Hematopoietic multipotent progenitor cell (in vitro differentiated cells): ENCODE measurements at regions not wholly inside any gene's neighbourhood (a gene's known extent, or its start where the extent isn't known, plus 50 kb on each side); places are given as distances from the start of the nearest gene placed in this dataset.
"Not testable (repeated sequence)": the region's sequence is repeated elsewhere in the genome, so short reads cannot be mapped to it uniquely, and the experiment has no call there.

Experiments used
- DNase-seq, 3 donors: peaks; one replicate each; pipeline ENCODE4 v3.0.0-alpha.2; 2011 to 2015; ENCODE audit warnings: low read depth in 2 of 3, low spot score in 2 of 3

DNA sequence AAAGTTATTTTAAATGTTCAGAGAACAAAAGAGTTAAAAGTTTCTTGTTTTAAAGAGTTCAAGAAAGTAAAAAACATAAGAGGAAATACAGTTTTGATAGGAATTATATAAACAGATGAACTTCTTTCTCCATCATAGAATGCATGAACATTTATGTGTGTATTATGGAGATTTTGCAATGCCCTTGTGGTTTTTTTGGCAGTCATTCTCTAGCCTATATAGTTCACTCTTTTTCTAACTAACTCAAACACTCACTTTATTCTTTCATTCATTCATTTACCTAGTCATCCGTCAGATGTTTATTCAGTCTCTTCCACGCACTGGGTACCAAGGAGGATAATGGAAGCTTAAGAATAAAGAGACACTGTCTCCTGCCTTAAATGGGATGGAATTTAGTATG, 195.9 kb upstream of the VLDLR start:
- no peak for DNase-seq

DNA sequence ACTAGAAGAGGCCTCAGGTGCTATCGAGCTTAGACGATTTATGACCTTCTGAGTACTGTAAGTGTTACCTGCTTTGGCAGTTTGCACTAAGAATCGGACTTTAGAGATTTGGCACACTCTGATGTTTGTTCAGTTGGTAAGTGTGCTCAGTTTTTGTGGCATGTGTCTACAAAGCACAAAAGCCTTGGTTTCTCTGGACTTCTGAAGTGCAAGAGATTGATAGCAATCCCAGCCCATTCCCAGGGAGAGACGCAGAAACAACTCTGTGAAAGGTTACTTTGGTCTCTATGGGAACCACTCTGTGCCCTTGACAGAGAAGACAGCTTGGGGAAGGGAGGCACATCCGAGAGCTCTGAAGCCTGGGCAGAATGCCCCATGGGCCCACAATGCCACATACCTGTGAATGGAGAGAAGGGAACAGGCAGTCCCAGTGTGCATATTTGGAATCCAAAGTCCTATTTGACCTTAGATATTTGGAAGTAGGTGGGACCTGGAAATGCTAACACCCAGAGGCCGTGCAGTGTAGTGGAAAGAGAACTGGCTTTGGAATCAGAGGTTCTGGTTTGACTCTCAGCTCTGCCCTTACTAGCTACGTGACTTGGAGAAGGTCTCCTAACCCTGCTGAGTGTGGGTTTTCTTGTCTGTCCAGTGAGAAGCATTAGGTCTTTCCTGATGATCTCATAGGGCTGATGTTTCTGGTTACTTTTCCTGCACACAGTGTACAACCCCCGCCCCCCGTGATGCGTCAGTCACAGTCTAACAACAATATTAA, 194.3 kb upstream of the VLDLR start:
- no peak for DNase-seq

DNA sequence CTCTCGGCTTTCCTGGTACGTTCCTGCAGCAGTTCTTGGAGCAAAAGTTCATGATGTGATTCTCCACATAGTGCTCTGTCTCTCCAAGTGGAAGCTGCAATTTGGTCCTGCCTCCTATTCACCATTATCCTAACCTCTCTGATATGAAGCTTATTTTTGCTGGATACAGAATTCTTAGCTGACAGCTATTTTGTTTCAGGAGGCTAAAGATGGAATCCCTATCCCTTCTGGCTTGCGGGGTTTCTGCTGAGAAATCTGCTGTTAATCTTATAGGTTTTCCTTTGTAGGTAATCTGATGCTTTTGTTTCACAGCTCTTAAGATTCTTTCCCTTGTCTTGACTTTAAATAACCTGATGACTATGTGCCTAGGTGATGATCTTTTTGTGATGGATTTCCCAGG, 181.6 kb upstream of the VLDLR start:
- no peak for DNase-seq

DNA sequence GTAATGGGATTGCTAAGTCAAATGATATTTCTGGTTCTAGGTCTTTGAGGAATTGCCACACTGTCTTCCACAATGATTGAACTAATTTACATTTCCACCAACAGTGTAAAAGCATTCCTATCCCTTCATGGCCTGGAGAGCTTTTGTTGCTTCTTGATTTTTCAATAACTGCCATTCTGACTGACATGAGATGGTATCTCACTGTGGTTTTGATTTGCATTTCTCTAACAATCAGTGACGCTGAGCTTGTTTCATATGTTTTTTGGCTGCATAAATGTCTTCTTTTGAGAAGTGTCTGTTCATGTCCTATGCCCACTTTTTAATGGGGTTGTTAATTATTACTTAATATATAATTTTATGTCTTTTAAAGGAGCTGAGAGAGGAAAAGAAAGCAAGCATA, 177.7 kb upstream of the VLDLR start:
- DNase-seq = not testable (repeated sequence)

DNA sequence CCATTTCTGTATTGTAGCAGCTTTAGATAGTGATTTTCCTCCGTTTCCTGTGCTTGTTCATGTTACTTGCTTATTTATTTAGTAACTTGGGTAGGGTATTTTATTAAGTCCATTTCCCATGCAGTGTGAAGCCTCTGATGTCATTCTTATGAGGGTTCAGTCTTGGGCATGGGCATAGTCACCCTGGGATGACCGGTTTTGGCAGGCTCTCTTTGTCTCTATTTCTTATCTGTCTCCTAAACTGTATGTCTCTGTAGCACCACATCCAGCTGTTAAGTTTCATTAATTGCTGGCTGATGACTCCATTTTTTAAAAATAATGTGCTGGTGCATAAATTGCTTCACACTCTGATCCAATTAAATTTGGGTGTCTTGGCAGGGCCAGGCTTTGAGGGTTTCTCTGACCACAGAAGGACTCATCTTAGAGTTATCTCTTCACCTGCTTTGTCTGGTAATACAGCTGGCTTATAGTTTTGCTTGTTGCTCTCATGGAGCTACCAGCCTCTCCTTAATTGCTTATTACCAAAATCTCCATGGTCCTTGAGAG, 173.3 kb upstream of the VLDLR start:
- DNase-seq = no peak

DNA sequence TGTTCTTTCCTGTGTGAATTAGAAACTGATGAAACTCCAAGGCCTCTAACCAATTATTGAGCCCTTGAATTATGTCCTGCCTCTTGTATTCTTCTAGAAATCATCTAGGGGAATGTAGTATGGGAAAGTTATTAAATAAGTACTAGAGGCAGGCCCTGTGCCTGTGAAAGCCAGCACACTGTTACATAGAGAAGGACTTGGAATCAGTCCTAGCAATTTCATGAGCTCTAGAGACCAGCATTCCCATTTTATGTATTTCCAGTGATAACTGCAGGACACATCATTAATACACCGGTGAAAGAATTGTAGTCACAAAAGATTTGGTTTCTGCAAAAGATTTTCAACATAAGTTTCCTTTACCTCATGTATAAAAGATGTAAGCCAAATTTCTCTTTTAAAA, 168.5 kb upstream of the VLDLR start:
- no peak for DNase-seq

DNA sequence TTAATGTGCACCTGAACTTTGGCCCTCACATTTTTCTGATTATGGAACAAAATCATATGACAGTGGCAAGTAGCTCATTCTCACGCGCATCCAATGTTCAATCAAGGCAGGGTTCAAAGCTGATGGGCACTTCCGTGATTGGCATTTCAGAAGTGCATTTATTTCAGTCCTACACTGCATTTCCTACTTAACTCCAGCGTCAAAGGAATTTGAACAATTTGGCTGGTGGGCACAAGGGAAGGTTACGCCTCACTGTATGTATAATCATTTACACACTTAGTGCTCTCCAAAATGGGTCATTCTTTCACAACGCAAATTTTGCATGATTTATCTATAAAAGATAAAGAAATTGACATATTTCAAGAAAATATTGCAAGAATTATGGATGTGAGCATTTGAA, 167.9 kb upstream of the VLDLR start:
- DNase-seq = no peak

DNA sequence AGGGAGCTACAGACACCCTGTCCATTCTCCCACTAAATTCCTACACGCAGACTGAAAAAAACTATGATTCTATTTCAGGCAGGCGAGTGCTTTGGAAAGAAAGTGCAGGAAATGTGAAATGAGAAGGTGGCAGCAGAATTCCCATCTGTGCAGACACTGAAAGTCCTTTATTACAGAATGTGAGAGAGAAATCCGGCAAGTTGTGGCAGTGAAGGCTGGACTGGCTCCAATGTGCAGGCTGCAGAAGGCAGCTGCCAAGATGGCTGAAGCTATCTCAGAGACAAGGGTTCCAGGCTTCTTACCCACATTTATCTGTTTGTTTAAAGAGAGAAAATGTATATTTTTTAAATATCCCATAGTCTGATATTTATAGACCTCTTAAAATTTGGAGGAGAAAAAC, 161.8 kb upstream of the VLDLR start:
- DNase-seq = no peak

DNA sequence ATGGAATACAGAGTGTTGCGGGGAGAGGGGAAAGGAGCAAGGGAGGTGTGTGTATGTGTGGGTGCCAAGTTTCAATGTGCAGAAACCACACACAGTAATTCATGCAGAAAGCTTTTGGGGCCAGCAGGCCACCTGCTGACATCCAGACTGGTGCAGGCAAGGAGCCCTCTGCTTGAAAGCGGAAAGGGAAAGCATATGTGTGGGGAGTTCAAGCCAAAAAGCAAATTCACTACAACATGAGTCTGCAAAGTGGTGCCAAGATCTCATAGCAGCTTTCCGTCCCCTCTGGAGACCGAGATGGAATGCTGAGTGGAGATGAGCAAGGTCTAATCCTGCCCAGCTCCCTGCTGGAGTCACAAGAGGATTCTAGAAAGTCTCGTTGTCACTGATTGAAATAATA, 159.7 kb upstream of the VLDLR start:
- DNase-seq = no peak

DNA sequence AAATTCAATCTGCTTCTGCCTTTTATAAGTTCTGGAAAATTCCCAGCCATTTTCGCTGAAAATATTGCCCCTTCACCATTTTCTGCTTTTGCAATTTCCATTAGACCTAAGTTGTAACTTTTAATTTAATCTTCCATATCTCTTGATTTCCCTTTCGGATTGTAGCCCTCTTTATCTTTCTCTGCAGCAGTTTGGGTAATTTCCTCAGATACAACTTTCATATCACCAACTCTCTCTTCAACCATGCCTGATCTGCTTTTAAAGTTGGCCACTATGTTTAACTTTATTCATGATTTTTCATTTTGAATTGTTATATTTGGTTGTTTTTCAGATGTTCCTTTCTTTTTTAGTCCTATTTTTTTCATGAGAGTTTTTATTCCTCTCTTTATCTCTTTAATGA, 157.0 kb upstream of the VLDLR start:
- DNase-seq = no peak

DNA sequence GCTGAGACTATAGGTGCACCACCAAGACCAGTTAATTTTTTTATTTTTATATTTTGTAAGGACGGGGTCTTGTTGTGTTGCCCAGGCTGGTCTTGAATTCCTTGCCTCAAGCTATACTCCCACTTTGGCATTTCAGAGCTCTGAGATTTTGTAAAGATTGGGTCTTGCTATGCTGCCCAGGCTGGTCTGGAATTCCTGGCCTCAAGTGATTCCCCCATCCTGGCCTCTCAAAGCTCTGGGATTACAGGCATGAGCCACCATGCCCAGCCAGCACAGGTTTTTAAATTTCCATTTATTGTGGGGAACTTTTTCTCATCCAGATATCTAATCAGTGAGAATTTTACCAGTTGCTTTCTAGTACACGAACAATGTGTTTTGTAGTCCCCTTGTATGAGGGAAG, 156.1 kb upstream of the VLDLR start:
- no peak for DNase-seq

DNA sequence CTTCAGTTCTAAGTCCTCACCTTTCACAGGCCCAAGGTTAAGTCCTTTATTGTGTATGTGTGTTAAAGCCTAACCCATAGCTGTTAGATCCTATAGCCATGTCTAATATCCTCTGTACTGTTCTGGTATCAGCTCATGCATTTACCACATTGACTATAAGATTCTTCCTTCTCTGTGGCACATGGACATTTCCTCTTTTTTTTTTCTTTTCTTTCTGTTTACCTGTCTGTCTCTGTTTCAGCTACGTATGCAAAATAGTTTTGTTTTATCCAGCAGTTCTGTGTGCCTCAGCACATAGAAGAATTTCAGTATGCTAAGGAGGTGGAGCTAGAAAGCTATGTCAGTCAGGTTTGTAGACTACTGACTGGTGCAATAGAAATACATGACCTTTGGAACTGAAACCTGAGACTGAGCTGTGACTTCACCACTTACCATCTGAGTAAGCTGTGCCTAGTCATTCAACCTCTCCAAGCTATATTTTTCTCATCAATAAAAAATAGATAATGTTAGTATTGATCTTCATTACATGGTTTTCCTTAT, 155.6 kb upstream of the VLDLR start:
- no peak for DNase-seq

DNA sequence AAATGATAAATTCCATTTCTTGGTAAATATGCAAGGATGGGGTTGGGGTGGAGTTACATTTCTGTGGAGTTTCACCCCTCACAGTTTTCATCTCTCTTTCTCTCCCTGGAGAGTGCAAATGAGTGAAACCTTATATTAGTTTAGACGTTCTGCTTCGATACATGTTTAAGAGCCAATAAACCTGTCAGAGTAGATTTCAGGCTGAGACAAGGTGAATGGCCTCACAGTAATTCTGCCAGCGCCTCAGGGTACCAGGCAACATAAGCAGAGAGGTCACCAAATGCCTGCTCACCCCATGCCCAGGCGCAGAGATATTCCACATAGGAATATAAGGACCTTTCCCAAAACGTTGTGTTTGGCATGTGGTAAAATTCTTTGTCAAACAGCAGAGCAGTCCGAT, 154.9 kb upstream of the VLDLR start:
- DNase-seq = no peak

DNA sequence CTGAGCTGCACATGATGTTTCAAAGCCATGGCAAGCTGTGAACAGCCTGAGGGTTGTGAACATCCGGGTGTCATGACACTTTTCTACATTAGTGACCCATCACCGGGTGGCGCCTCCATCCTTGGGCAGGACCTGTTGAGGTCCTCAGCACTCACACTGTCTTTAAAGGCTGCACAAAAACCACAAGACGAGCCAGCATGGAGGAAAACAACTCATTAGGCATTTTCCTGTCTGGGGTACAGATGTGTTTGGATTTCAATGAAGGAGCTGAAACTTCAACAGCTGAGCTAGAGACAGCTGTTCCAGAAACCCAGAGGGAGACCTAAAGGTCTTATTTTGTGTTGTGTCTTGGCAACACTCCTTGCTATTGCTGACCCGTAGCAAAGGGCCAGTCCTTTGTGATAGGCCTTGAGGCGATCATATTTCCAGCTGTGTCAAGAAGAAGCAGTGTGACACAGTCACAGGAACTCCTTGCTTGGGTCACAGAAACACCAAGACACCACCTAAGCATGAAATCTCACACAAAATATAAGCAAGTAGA, 151.8 kb upstream of the VLDLR start:
- DNase-seq = peak in 2 of 3 donors; percentile 12 to 24

DNA sequence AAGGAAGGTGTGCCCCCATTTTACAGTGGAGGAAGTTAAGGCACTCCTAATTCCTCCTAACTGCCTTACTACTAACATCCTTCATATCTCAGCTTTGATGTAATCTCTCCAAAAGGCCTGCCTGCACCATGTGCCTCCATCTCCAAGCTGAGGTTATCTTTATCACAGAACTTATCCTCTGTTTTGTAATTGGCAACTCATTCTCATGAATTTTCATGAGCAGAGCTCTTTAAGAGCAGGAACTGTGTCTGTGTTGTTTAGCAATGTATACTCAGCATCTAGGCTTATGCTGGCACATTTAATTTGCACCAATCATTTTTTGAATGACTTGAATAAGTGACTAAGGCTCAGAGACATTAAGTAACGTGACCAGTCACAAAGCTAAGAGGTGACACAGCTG, 147.9 kb upstream of the VLDLR start:
- DNase-seq = no peak

DNA sequence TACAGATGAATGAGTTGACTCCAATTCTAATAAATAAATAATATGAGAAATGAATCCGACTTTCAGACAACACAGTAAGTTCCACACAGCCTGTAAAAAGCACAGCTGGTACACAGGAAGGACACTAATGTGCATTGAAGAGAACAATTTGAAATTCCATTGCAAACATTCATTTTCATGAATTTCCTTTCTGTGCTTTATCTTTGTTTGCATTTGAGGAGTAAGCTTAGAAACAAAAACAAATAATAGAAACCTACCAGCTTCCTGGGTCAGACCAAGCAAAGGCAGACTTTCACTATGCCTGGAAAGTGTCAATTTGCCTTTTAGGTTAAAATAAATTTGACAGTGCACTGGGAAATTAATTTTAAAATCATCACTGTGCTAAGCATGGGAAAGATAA, 143.8 kb upstream of the VLDLR start:
- no peak for DNase-seq

DNA sequence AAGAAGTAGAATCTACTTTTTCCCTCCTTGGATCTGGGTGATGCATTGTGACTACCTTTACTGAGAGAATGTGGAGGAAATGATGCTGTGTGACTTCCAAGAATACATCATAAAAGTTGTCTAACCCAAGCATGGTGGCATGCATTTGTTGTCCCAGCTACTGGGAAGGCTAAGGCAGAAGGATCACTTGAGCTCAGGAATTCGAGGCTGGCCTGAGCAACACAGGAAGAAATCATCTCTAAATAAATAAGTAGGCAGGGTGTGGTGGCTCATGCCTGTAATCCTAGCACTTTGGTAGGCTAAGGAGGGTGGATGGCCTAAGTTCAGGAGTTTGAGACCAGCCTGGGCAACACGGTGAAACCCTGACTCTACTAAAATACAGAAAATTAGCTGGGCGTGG, 143.2 kb upstream of the VLDLR start:
- DNase-seq = no peak

DNA sequence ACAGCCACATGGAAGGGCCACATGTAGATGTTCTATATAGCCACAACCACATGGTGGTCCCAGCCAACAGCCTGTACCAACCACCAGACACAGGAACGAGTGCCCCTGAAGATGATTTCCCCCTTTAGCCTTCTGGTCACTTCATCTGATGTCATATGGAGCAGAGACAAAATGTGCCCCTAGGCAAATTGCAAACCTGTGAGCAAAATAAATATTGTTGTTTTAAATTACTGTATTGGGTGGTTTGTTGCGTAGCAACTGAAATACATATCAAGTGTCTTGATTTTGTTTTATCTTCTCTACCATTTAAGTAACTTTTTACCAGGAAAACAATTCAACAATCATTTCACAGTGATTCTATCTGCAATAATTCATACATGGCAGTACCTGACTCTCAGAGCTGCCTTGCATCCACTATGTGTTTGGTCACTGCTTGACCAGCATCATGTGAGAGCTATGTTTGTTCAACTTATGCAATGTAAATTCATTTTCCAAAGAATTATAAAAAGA, 142.5 kb upstream of the VLDLR start:
- DNase-seq = no peak

DNA sequence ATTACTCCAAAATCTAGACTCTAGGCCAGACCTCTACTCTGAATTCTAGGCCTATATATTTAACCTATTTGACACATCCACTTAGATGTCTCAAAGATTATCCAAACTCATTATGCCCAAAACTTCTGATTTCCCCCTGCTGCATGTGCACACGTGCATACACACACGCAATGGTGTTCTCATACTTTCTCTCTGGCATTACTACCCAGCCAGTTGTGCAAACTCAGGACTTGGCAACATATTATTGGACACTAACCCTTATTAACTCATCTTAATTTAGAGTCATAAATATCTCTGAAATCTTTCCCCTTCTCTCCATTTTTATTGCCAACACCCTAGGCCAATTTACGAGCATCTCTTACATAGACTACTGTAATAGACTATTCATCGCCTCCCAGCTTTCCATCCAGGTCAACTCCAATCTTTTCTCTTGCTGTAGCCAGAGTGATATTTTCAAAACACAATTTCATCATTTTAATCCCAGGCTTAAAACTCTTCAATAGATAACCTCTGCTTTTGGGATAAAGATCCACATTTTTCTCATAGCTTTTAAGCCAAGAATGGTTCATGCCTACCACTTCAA, 141.2 kb upstream of the VLDLR start:
- DNase-seq = no peak

DNA sequence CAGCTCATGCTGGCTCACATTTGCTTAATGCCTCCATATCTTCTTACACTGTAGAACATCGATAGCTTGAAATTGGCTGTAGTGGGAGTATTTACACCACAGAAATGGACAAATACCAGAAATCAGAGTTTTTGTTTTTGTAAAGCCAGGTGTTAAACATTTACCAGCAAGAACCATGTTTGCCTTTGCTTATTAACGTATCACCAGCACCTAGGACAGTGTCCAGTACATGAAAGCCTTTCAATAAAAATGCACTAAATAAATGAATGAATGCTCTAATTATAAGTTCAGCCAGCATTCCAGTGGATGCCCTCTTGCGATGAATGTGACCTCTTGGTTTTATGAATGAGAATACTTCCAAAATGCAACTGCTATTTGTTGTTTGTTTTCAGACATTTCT, 140.4 kb upstream of the VLDLR start:
- no peak for DNase-seq

DNA sequence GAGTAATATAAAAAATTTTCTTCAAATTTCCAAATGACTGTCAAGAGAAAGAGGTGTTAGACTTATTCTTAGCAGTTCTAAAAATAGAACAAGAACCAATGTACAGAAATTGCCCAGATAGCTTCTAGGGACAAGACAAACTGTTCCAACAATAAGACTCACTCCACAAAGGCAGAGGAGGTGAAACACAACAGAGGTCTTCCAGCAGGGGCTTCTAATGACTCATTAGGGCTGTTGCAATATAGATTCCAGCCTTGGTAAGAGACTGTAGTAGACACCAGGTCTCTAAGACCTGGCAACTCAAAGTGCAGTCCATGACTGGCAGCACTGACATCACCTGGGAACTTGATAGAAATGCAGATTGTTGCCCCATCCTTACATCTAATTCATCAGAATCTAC, 134.6 kb upstream of the VLDLR start:
- DNase-seq = no peak

DNA sequence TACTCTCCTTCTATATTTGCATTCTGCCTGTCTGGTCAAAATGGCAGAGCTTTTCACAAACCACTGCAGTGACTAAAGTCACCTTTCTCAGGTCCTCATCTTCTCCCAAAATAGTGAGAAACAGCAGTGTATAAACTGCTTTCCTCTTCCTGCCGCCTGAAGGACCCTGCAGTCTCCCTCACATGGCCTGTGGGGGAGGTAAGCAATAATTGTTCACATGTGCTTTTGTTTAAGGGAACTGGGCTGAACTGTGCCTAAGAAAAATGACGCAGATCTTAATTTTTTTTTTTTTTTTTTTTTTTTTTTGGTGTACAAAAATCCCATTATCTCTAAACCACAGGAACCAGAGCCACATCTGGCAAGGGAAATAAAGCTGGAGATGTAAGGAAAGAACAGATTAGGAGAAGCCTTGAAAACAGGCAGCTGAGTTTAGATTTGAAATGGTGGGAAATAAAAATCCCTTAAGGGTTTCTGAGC, 131.7 kb upstream of the VLDLR start:
- no peak for DNase-seq
